ENCODE measurements at regions not wholly inside any gene's neighbourhood (a gene's known extent, or its start where the extent isn't known, plus 50 kb on each side); places are given as distances from the start of the nearest gene placed in this dataset.
"Not testable (repeated sequence)": the region's sequence is repeated elsewhere in the genome, so short reads cannot be mapped to it uniquely, and the experiment has no call there.

DNA sequence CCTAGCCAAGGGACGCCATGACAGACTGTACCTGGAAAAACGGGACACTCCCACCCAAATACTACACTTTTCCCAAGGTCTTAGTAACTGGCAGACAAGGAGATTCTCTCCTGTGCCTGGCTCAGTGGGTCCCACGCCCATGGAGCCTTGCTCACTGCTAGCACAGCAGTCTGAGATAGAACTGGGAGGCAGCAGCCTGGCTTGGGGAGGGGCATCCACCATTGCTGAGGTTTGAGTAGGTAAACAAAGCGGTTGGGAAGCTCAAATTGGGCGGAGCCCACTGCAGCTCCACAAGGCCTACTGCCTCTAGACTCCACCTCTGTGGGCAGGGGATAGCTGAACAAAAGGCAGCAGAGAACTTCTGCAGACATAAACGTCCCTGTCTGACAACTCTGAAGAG lies 215.1 kb upstream of the UBE2E3 start:
- H3K27me3 ChIP-seq (ENCODE audit: control insufficient read depth, insufficient read depth, low read length); H3K18ac ChIP-seq (ENCODE audit: low read depth, low read length); H3K9me3 ChIP-seq (ENCODE audit: control insufficient read depth, insufficient read depth, low read length); H3K14ac ChIP-seq (replicated peaks; ENCODE audit: low read depth, low read length); H3K9ac ChIP-seq (ENCODE audit: low read depth, low read length); H4K91ac ChIP-seq (ENCODE audit: insufficient read depth, low read depth, low read length); H2AK9ac ChIP-seq (replicated peaks; ENCODE audit: low read depth, low read length, poor library complexity); DNase-seq; H3K4me2 ChIP-seq (ENCODE audit: low read depth, low read length); H2BK5ac ChIP-seq (ENCODE audit: low read depth, low read length, poor library complexity, severe bottlenecking); H3K4me3 ChIP-seq (ENCODE audit: insufficient read depth, low read depth, low read length); H3K27ac ChIP-seq (ENCODE audit: insufficient read depth, low read length); H3K36me3 ChIP-seq (ENCODE audit: control insufficient read depth, insufficient read depth, low read length); H4K5ac ChIP-seq (ENCODE audit: low read depth, low read length); H3K56ac ChIP-seq (ENCODE audit: extremely low read depth, insufficient read depth, low read length); CTCF ChIA-PET; ATAC-seq (ENCODE audit: low read depth); dilution Hi-C loops (cut with HindIII; ENCODE audit: low sequenced_read_pairs, unreplicated experiment); H2AK5ac ChIP-seq (ENCODE audit: low read depth, low read length); H3K79me1 ChIP-seq (ENCODE audit: low read depth in 1 of 2, low read length in 2 of 2); H3K23ac ChIP-seq (ENCODE audit: low read depth, low read length); H3K9me1 ChIP-seq (ENCODE audit: insufficient read depth, low read length); POLR2A ChIA-PET (ENCODE audit: unreplicated experiment); H4K8ac ChIP-seq (ENCODE audit: low read depth in 2 of 2, low read length in 2 of 2); H4K20me1 ChIP-seq (ENCODE audit: insufficient read depth, low read length); H2AFZ ChIP-seq (replicated peaks; ENCODE audit: low read length, poor library complexity); H3K4me1 ChIP-seq (ENCODE audit: control insufficient read depth, insufficient read depth, low read length); BruUV-seq (replicated peaks); H2BK20ac ChIP-seq (ENCODE audit: low read depth, low read length); in situ Hi-C loops (cut with MboI; ENCODE audit: low sequenced_read_pairs); H2BK120ac ChIP-seq (ENCODE audit: low read depth, low read length); H2BK15ac ChIP-seq (ENCODE audit: low read depth, low read length); intact Hi-C loops (cut with micrococcal nuclease); H3K4ac ChIP-seq (ENCODE audit: low read depth, low read length): not testable (repeated sequence)
- WGBS, 2 experiments (ENCODE audit: extremely low coverage in 2 of 2, insufficient read length in 1 of 2): no CpG with 5 or more reads among the region's 6 CpGs
